ENCODE measurements at regions not wholly inside any gene's neighbourhood (a gene's known extent, or its start where the extent isn't known, plus 50 kb on each side); places are given as distances from the start of the nearest gene placed in this dataset.

GRCh38 chr7:72494807-72495206 is 82.7 kb upstream of the CALN1 start:
- TF ChIP-seq CTCF (IDR thresholded peaks at IDR 0.05; ENCODE audit: low read length) (no peak), EZH2 (optimal IDR thresholded peaks at IDR 0.05; ENCODE audit: low read depth, low read length) (no peak)
